Ishikawa (cell line): ENCODE measurements at regions not wholly inside any gene's neighbourhood (a gene's known extent, or its start where the extent isn't known, plus 50 kb on each side); places are given as distances from the start of the nearest gene placed in this dataset.

Experiments used
- EP300 ChIP-seq: IDR thresholded peaks from 2 replicates; pipeline ENCODE4 v1.6.1; 2012; ENCODE audit warnings: borderline replicate concordance
- FOXM1 ChIP-seq: IDR thresholded peaks from 2 replicates; pipeline ENCODE4 v1.6.1; 2012; ENCODE audit warnings: low read depth, borderline replicate concordance
- NFIC ChIP-seq: IDR thresholded peaks from 2 replicates; pipeline ENCODE4 v1.6.1; 2012
- TAF1 ChIP-seq: IDR thresholded peaks from 2 replicates; pipeline ENCODE4 v1.6.1; 2012; ENCODE audit warnings: low read depth, mild to moderate bottlenecking
- YY1 ChIP-seq: IDR thresholded peaks from 2 replicates; pipeline ENCODE4 v1.6.1; 2012; ENCODE audit warnings: low read depth
- ZBTB7A ChIP-seq: IDR thresholded peaks from 2 replicates; pipeline ENCODE4 v1.6.1; 2012; ENCODE audit warnings: low read depth
- TF ChIP-seq, protein P1 (sequence below): IDR thresholded peaks from 2 replicates; pipeline ENCODE4 v1.6.1; 2012; ENCODE audit warnings: low read depth, mild to moderate bottlenecking
- TF ChIP-seq, protein P2 (sequence below): IDR thresholded peaks from 2 replicates; pipeline ENCODE4 v1.6.1; 2012
- TF ChIP-seq, protein P3 (sequence below): IDR thresholded peaks from 2 replicates; pipeline ENCODE4 v1.6.1; 2012

DNA sequence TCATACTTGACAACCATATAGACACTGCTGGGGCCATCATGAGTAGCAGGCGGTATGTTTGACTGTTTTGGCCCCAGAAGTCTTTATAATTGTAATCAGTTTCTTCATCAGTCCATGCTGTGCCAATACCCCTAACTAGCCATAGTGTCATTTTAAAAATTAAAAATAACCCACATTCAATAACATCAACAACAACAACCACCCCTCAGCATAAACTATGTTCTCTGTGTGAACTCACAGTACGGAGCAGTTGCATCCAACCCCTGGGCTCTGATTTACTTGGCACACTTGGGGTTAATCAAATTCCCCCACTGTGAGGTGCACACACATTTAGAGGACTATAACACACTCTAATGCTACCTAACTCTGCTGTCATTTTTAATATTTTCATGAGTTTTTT lies 553.7 kb downstream of the USP25 start:
- no peak for TF ChIP-seq EP300
- TF ChIP-seq FOXM1 = no peak
- no peak for TF ChIP-seq ZBTB7A
- TF ChIP-seq NFIC = no peak
- TF ChIP-seq, protein P1, sequence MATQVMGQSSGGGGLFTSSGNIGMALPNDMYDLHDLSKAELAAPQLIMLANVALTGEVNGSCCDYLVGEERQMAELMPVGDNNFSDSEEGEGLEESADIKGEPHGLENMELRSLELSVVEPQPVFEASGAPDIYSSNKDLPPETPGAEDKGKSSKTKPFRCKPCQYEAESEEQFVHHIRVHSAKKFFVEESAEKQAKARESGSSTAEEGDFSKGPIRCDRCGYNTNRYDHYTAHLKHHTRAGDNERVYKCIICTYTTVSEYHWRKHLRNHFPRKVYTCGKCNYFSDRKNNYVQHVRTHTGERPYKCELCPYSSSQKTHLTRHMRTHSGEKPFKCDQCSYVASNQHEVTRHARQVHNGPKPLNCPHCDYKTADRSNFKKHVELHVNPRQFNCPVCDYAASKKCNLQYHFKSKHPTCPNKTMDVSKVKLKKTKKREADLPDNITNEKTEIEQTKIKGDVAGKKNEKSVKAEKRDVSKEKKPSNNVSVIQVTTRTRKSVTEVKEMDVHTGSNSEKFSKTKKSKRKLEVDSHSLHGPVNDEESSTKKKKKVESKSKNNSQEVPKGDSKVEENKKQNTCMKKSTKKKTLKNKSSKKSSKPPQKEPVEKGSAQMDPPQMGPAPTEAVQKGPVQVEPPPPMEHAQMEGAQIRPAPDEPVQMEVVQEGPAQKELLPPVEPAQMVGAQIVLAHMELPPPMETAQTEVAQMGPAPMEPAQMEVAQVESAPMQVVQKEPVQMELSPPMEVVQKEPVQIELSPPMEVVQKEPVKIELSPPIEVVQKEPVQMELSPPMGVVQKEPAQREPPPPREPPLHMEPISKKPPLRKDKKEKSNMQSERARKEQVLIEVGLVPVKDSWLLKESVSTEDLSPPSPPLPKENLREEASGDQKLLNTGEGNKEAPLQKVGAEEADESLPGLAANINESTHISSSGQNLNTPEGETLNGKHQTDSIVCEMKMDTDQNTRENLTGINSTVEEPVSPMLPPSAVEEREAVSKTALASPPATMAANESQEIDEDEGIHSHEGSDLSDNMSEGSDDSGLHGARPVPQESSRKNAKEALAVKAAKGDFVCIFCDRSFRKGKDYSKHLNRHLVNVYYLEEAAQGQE = no peak
- TF ChIP-seq YY1 = no peak
- no peak for TF ChIP-seq TAF1
- TF ChIP-seq, protein P2, sequence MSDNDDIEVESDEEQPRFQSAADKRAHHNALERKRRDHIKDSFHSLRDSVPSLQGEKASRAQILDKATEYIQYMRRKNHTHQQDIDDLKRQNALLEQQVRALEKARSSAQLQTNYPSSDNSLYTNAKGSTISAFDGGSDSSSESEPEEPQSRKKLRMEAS = no peak
- TF ChIP-seq, protein P3, sequence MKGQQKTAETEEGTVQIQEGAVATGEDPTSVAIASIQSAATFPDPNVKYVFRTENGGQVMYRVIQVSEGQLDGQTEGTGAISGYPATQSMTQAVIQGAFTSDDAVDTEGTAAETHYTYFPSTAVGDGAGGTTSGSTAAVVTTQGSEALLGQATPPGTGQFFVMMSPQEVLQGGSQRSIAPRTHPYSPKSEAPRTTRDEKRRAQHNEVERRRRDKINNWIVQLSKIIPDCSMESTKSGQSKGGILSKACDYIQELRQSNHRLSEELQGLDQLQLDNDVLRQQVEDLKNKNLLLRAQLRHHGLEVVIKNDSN = no peak
